HG03139 (cell line): ENCODE measurements at regions not wholly inside any gene's neighbourhood (a gene's known extent, or its start where the extent isn't known, plus 50 kb on each side); places are given as distances from the start of the nearest gene placed in this dataset.

ENCODE experiments used
- ATAC-seq: cut with Tn5 transposase; IDR thresholded peaks from one replicate; pipeline ENCODE4 v1.9.1; 2021; ENCODE audit not compliant: unreplicated experiment

DNA sequence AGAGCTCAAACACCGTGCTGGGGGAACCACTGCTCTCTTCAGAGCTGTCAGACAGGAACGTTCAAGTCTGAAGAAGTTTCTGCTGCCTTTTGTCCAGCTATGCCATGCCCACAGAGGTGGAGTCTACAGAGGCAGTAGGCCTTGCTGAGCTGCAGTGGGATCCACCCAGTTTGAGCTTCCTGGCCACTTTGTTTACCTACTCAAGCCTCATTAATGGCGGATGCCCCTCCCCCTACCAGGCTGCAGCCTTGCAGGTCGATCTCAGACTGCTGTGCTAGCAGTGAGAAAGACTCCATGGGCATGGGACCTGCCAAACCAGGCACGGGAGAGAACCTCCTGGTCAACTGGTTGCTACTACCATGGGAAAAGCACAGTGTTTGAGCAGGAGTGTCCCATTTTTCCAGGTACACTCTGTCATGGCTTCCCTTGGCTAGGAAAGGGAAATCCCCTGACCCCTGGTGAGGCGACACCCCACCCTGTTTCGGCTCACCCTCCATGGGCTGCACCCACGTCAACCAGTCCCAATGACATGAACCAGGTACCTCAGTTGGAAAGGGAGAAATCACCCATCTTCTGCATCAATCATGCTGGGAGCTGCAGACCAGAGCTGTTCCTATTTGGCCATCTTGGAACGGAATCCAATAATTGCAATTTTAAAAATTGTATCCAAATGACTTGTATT is 246.9 kb upstream of the ADAMTS16 start:
- no peak for ATAC-seq

DNA sequence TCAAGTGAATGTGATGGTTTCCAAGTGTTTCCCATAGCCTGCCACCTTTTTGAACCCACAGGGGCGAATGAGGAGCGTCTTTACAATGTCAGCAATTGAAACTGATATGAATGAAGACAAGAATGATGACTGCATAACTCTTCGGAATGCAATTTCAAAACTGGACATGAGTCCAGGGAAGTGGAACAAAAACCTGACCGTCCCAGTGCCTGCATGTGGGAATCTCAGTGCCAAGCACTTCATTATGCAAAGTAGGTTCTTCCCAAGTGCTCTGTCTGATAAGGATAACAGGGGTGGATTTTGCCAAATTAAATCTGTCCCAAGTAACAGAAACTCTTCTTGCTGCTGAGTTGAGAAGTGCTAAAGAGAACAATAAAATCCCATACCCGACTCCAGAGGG is 243.8 kb upstream of the ADAMTS16 start:
- ATAC-seq, result no peak

DNA sequence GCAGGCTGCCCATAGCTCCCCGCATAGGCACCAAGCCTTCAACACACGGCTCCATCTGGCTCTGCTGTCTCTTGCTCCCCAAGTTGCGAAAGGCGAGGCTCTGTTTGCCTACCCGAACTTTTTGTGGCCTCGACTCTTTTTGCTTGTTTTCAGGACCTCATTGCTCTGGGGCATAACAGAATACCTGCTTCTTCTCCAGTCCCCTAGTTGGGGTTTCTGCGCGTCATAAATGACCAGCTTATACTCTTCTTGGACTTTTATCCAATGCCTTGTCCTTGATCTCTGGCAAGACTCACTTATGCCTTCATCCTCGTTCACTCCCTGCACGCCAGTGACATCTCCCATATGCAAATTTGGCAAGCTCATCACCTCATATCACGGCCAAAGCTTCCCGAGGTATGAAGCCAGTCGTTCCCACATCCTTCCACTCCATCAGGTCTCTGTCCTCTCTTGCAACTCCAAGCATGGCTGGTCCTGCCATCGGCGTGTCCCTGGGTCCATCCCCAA is 238.8 kb upstream of the ADAMTS16 start:
- no peak for ATAC-seq

DNA sequence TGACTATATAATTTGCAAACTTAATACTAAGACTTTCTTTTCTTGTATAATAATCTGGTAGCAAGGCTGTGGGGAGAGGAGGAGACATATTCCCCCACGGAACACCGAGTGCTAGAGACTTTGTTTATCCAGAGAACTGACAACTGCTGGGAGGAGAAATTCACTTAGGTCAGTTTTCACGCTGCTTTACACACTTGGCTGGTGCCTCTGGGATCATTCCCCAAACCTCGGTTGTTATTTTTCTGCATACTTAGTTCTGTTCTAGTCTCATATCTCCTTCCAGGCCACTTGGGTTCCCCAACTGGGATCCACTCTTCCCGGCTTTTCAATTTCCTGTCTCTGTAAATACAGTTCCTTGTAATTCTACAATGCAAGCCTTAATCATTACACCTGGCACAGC is 238.2 kb upstream of the ADAMTS16 start:
- no peak for ATAC-seq

DNA sequence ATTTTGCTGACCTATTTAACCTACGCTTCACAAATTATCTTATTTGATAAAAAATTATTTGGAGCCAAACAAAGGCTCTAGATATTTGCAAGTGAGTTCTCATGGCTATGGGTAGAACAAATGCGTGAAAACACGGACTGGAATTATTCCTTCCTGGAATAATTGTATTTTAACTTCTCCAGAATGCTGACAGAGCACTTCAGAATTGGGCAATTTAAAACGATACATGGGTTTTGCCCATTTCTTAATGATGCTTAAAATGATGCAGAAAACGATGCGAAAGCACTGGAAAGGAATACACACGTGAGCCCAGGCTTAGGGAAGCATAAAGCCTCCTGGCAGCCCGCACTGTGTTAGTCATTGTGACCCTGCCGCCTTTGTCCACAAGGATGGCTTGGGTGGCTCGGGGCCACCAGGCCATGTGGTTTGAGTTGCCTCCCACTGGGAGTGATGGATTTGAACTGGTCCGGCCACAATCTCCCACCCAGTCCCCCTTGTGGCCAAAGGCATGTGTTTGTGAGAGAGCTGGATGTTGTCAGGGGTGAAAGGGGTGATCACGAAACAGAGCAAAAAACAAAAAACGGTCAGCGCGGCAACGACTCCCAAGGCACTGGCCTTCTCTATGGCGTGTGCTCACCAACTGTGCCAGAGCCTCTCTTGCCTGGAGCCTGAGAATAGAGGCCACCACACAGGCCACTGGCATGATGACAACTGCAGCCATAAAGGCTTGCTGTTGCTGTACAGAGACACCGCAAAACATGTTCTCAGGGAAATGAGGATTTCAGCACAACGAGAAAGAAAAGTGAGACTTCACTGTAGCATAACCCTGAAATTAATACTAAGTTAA is 234.2 kb upstream of the ADAMTS16 start:
- no peak for ATAC-seq

DNA sequence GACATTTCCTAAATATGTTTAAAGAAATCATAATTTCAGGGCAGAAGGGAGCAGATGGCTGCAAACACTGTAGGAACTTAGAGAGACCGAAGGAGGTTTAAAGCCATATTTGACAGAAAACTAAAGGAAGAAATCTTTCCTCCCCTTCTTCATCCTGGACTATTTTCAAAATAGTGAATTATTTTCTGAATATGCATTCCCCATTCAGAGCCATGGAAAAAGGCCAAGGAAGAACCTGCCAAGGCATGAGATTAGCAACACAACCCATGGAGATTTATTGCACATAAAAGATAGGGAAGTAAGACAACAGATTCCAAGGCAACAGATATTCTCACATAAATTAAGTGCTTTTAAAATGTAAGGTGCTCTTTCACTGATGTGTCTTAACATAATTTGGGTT is 233.3 kb upstream of the ADAMTS16 start:
- no peak for ATAC-seq

DNA sequence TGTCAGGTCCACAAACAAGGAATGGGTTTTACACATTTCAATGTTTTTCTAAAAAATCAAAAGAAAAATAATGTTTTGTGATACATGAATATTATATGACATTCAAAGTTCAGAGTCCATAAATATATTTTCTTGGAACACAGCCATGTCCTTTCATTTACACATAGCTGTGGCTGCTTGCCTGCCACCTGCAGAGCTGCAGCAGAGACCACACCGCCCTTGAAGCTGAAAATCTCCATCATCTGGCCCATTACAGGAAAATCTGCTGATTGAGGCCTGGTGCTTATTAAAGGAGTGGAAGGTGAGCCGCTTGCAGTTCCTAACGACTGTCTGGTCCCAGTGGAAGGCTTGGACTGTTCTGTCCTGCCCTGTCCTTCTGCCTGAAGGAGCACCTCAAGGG is 232.6 kb upstream of the ADAMTS16 start:
- ATAC-seq, result no peak

DNA sequence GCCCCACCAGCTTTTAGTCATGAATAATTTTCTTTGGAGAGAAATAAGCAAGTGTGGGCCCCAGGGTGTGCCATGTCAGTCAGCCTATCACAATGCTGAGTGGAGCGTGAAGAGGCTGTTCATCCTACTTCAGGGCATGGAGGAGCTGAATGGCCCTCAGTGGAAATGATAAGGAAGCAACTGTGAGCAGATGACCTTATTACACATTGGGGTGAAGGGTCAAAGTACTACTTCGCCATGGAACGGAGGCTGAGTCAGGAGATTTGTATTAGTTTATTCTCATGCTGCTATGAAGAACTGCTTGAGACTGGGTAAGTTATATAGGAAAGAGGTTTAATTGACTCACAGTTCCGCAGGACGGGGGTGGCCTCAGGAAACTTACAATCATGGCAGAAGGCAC is 231.0 kb upstream of the ADAMTS16 start:
- ATAC-seq, result no peak

DNA sequence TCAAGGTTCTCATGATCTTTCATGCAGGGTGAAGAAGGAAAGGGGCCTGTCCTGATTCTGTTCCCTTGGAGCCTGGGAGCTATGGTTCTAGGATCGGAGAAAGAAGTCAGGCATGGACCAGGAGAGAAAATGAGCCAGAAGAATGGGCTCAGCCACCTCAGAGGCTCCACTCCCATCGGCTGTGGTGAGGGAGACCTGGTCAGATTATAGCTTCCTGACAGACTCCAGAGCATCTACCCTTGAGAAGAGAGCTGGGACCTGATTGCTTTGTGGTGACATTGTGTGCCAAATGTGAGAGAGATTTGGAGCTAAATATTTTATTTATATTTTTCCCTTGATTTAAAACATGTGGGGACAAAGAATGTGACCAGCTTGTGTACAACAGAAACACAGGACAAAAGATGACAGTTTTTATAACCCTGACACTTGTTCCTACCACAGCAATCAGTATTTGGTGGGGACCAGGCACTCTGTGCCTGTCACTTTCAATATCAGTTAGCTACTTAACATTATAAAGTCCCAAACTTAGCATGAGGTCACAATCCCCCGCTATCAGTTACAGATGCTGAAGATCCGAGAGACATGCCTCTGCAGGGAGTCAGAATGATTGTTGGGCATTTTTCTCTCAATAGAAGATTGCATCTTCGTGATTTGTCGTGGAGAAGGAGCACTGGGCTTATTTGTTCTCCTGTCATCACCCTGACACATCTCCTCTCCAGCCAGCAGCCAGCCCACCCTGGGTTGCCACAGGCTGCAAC is 228.3 kb upstream of the ADAMTS16 start:
- ATAC-seq, result no peak

DNA sequence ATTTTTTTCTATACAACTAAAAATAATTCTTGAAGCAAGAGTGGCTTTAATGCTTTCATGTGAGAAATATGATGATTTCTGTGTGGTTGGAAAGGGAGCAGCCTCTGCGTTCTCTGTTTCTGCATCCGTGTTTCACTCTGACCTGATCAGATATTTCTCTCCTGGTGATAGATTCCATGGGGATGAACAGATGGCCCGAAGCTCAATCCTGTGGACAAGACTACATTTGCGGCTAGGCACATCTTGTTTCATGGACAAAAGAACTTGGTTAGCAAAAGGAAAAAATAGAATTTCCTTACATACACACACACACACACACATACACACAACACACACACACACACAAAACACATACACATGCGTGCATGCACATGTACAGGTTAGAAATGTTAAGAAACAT is 218.2 kb upstream of the ADAMTS16 start:
- no peak for ATAC-seq

DNA sequence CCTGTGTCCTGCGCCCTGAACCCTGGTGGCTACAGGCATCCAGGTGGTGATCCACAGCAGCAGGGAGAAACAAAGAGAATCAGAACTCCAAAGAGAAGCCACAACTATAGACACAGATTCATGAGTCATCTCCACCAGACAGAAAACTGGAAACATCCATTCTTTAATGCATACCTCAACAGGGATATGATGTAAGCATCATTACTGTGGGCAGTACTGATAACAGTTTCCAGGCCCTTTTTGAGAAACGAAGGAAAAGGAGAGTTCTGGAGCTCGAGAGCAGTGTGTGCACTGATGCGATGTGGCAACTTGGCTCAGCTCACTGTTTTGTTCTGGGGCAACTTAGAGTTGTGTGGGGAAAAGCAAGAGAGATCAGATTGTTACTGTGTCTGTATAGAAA is 215.6 kb upstream of the ADAMTS16 start:
- ATAC-seq, result no peak

DNA sequence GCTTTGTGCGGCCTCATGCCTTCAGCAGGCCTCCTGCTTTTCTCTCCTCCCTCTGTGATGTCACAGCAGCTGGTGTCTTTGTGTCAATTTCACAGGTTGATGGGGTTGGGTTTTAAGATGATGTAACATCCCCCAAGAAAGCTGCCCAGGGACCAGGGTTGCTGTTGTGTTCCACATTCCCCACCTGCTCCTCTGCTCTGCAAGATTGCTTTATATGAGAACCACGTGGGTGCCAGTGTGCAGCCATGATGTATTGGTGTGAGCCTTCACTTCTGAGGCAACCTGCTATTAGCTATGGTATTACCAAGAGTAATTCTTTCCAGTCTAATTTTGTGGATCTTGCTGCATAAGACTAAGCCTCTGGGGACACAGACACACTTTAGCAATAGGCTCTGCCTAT is 213.0 kb upstream of the ADAMTS16 start:
- no peak for ATAC-seq

DNA sequence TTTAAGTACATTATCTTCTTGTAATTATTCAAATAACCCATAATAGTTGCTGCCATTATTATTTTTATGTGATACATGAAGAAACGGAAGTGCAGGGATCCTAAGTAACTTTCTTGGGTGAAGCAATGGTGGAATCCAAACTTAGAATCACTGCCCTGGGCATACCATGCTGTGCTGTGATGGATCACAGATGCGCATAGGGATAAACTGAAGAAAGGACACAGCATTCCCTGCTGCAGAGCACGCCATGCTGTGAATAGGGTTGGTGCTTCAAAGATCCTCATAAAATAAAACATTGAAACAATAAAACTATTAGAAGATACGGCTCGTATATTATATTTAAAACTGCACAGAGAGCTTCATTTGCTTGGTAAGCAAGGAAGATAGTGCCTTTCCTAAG is 211.7 kb upstream of the ADAMTS16 start:
- no peak for ATAC-seq

DNA sequence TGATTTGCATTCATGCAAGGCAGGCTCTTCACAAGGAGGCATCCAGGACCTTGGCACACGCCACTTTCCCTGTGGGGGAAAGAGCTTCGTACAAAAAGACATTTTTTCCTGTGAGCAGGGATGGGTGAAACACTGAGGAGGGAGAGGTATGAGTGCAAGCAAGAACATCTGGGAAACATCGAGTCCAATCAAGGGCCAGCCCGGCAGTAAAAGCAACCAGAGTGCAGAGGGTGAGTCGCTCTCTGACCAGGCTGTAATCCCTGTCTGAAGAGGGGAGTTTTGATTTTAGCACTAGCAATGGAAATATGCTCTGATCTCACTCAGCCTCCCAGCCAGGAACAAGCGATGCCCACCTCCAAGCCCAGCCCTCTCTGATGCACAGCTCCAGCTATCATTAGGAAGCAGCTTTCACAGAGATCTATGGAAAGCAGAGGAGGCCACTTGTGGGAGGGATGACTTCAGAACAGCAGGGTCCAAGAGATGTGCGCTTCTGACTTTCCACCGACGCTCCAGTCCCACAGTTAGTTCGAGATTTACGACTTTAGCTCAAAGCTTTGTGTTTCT is 211.0 kb upstream of the ADAMTS16 start:
- no peak for ATAC-seq

DNA sequence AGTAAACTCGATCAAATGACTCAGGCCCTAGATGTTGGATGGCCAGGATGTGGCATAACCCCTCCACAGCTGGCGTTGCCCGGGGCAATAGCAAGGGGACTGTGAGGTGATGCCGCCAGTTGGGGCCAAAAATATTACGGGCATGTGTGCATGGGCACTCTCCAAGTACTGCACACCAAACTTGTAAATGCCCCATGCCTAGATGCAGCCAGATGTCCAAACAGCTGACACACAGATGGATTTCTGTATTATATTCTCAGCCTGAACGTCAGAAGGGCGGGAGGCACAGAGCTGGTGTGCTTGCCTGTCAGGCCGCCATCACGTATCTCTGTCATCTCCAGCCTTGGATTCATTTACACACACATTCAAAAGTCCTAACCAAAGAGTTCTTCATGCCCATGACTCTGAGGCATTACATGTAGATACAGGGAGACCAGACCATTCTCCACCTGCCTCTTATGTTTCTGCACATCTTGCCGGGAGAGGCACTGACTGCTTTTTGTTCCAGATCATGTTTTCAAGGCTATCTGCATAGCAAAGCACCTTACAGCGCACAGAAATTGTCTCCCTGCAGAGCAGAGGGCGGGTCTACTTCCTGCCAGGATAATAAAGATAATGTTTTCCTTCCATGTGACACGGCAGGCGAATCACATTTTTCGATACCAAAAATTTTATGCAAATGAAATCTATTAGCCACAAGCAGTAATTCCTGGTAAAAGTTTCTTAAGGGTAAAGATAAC is 200.9 kb upstream of the ADAMTS16 start:
- no peak for ATAC-seq

DNA sequence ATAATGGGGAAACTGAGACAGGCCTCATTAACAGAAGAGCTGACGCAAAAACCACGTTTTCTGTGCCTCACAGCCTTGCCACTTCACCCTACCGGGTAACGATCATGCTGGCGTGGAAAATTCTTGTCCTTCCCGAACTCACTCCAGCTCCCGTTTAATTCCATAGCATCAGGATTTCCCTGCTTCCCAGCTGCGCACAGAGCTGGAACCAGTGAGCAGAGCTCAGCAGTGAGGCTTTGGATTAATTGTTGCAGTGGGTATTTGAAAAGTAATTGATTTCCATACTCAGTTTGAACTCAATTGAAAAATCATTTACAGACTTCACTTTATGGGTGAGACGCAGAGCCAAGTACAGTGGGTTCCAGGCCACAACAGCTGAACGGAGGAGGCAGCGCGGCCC is 199.0 kb upstream of the ADAMTS16 start:
- ATAC-seq, result no peak

DNA sequence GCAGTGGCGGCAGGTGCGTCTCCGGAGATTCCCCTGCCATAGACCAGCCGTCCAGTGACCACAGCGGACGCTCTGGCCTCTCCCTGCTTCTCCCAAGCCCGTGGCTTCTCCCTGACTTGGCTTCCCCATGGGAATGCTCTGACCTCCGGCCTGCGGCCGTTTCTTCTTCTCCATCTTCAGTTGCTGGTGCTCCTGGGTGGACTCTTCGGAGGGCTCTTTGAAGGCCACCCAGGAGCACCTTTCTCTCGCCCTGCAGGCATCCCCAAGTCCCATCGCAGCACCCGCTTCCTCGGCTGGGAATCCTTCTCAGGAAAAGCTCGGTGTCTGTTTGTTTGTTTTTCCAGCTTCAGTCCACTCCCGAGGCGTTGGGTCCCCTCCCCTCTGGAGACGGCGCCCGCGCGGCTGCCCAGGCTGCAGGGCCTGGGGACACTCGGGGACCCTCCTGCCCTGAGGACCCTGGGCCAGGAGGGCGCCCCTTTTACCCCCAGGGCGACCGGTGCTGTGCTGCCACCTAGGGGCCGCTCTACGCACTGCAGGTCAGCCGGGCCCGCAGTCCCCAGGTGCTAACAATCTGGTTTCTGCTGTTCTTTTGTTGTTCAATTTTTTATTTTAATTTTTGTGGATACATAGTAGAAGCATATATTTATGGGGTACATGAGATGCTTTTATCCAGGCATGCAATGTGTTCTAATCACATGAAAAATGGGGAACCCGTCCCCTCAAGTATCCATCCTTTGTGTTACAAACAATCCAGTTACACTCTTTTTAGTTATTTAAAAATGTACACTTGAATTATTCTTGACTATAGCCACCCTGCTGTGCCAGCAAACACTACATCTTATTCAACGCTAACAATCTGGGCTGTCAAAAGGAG is 197.9 kb upstream of the ADAMTS16 start:
- no peak for ATAC-seq

DNA sequence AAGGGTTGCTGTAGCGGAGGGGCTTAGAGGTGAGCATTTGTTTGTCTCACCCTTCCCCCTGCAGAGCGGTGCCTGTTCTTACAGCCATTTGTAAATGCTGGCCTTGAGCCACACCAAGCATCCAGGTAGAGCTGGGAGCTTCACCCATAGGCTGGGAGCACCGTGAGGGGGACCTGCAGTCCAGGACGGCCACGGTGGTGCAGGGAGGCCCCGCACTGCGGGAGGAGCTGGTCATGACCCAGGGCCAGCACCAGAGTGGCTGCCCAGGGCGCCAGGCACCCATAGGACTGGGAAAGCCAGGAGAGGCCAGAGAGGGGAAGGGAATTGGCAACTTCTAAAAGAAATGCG is 197.3 kb upstream of the ADAMTS16 start:
- no peak for ATAC-seq

DNA sequence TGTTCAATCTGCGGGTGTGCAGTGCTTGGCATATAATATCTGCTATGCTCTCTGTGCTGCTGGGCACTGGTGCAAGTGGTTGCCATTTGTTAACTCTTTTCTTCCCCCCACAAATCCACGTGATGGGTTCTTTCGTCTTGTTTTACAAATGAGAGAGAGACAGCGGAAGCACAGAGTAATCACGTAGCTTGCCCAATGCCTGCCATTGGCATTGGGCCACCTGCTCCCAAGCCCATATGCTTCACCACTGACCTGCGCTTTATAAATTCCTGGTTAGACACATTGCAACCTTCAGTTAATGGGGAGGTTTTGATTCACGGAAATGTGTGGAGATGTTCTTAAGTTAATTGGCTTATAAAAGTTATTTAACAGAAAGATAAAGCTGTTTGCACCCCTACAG is 194.8 kb upstream of the ADAMTS16 start:
- no peak for ATAC-seq

DNA sequence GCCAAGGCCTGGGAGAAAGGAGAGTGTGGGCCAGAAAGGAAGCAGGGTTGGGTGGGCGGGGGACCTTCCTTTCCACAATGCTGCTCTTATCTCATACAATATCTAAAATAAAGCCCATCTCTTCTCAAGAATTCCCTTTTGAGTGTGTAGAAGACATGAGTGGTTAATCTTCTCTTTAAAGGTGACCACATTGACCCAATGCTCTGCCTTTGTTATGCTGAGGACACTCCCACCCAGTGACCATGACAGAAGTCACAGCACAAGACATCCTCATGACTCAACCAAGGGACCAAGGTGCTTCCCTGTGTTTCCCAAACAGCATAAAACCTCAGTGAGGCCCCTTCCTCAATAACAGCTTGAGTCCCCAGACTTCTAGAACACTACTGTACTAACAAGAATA is 193.0 kb upstream of the ADAMTS16 start:
- no peak for ATAC-seq
